K562 (cell line): ENCODE measurements at regions not wholly inside any gene's neighbourhood (a gene's known extent, or its start where the extent isn't known, plus 50 kb on each side); places are given as distances from the start of the nearest gene placed in this dataset.

Experiments
- ARID2 ChIP-seq: fragments of 450-650 bp; IDR thresholded peaks from 2 replicates; pipeline ENCODE4 v1.6.1; 2017; ENCODE audit warnings: antibody characterized with exemption, mild to moderate bottlenecking
- CC2D1A ChIP-seq: fragments of 450-650 bp; IDR thresholded peaks from 2 replicates; pipeline ENCODE4 v1.6.1; 2017; ENCODE audit warnings: mild to moderate bottlenecking
- DIDO1 ChIP-seq: fragments of 450-650 bp; IDR thresholded peaks from 2 replicates; pipeline ENCODE4 v1.6.1; 2016; ENCODE audit warnings: low read depth, missing biosample characterization, missing genetic modification characterization
- DPF2 ChIP-seq: fragments of 450-650 bp; IDR thresholded peaks from 2 replicates; pipeline ENCODE4 v1.6.1; 2016
- E2F3 ChIP-seq: fragments of 250-450 bp; sonication (Bioruptor Pico); IDR thresholded peaks from 2 replicates; pipeline ENCODE4 v1.4.0; 2020; ENCODE audit warnings: mild to moderate bottlenecking
- KLF13 ChIP-seq: fragments of 450-650 bp; IDR thresholded peaks from 2 replicates; pipeline ENCODE4 v1.6.1; 2016; ENCODE audit warnings: missing genetic modification characterization, low read depth, mild to moderate bottlenecking, missing compliant biosample characterization, moderate library complexity, borderline replicate concordance
- MAFF ChIP-seq: IDR thresholded peaks from 2 replicates; pipeline ENCODE4 v1.6.1; 2012; ENCODE audit warnings: low read length, improper control_type of control experiment
- NCOA1 ChIP-seq: fragments of 450-650 bp; IDR thresholded peaks from 2 replicates; pipeline ENCODE4 v1.6.1; 2016; ENCODE audit warnings: low read depth
- PHF21A ChIP-seq: fragments of 450-650 bp; IDR thresholded peaks from 2 replicates; pipeline ENCODE4 v1.6.1; 2017; ENCODE audit warnings: low read depth, borderline replicate concordance
- PYGO2 ChIP-seq: fragments of 450-650 bp; IDR thresholded peaks from 2 replicates; pipeline ENCODE4 v1.6.1; 2016; ENCODE audit warnings: mild to moderate bottlenecking, missing genetic modification characterization, moderate library complexity, missing compliant biosample characterization
- RFX1 ChIP-seq: fragments of 450-650 bp; IDR thresholded peaks from 2 replicates; pipeline ENCODE4 v1.6.1; 2016; ENCODE audit warnings: mild to moderate bottlenecking, moderate library complexity
- SNRNP70 ChIP-seq: fragments of 200-400 bp; formaldehyde crosslinking; optimal IDR thresholded peaks from 2 replicates; pipeline ENCODE3; 2017; ENCODE audit warnings: low read depth, low read length
- SRSF1 ChIP-seq: fragments of 200-400 bp; formaldehyde crosslinking; IDR thresholded peaks from 2 replicates; pipeline ENCODE4 v1.6.1; 2017; ENCODE audit warnings: mild to moderate bottlenecking, low read depth, low read length, moderate library complexity
- ZNF253 ChIP-seq: fragments of 250-450 bp; sonication (Bioruptor Pico); conservative IDR thresholded peaks from 2 replicates; pipeline ENCODE4 v1.6.1; 2021; ENCODE audit warnings: mild to moderate bottlenecking
- ZNF324 ChIP-seq: fragments of 250-450 bp; sonication (Bioruptor Pico); IDR thresholded peaks from 2 replicates; pipeline ENCODE4 v1.4.0; 2020; ENCODE audit warnings: mild to moderate bottlenecking
- TF ChIP-seq, protein P1 (sequence below): fragments of 450-650 bp; IDR thresholded peaks from 2 replicates; pipeline ENCODE4 v1.6.1; 2018; ENCODE audit warnings: mild to moderate bottlenecking, low read depth; ENCODE audit not compliant: partially characterized antibody
- TF ChIP-seq, protein P2 (sequence below): conservative IDR thresholded peaks from 2 replicates; pipeline ENCODE4 v1.6.1; 2011; ENCODE audit warnings: low read depth, mild to moderate bottlenecking, low read length; ENCODE audit not compliant: control insufficient read depth
- TF ChIP-seq, protein P3 (sequence below): fragments of 450-650 bp; IDR thresholded peaks from 2 replicates; pipeline ENCODE4 v1.6.1; 2017; ENCODE audit warnings: mild to moderate bottlenecking, moderate library complexity
- TF ChIP-seq, protein P4 (sequence below): fragments of 250-450 bp; sonication (Bioruptor Pico); IDR thresholded peaks from 2 replicates; pipeline ENCODE4 v1.4.0; 2020; ENCODE audit warnings: mild to moderate bottlenecking, moderate library complexity
- TF ChIP-seq, protein P5 (sequence below): fragments of 250-450 bp; sonication (Bioruptor Pico); IDR thresholded peaks from 2 replicates; pipeline ENCODE4 v1.9.0; 2021; ENCODE audit warnings: mild to moderate bottlenecking, inconsistent platforms

DNA sequence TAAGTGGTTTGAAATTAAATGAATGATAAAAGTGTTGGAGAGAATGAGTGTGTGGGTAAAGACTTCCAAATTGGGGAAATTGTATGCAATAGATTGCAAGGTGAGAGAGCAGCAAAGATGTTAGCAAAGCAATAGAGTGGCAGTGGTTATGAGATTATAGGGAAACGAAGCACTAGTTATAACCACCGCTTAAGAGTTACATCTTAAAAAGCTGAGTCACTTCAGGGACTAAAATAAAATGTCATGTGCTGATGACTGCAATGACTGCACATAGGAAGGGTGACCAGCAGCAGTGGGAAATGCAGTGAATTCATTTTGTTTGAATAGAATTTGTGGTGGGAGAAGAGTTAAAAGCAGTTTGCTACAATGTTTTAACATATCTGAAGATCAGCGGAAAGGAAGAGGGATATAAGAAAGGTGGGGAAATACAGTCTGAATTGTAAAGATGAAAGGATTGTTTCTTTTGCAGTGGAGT lies 127.3 kb downstream of the RAP2B start (continued):
- TF ChIP-seq ZNF324 (CRISPR knock-in tag) (no peak), KLF13 (tag) (no peak), PYGO2 (tag) (no peak), PHF21A (no peak), ARID2 (no peak), MAFF (peak; percentile 91), SNRNP70 (no peak), DPF2 (peak; percentile 85), ZNF253 (CRISPR knock-in tag) (no peak), E2F3 (no peak), NCOA1 (0 out of 2 replicates have a peak, but pooled peaks have one; percentile 35), RFX1 (no peak), CC2D1A (no peak), SRSF1 (no peak), DIDO1 (no peak)
- TF ChIP-seq, protein P1, sequence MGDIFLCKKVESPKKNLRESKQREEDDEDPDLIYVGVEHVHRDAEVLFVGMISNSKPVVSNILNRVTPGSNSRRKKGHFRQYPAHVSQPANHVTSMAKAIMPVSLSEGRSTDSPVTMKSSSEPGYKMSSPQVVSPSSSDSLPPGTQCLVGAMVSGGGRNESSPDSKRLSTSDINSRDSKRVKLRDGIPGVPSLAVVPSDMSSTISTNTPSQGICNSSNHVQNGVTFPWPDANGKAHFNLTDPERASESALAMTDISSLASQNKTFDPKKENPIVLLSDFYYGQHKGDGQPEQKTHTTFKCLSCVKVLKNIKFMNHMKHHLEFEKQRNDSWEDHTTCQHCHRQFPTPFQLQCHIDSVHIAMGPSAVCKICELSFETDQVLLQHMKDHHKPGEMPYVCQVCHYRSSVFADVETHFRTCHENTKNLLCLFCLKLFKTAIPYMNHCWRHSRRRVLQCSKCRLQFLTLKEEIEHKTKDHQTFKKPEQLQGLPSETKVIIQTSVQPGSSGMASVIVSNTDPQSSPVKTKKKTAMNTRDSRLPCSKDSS, result no peak
- TF ChIP-seq, protein P2, sequence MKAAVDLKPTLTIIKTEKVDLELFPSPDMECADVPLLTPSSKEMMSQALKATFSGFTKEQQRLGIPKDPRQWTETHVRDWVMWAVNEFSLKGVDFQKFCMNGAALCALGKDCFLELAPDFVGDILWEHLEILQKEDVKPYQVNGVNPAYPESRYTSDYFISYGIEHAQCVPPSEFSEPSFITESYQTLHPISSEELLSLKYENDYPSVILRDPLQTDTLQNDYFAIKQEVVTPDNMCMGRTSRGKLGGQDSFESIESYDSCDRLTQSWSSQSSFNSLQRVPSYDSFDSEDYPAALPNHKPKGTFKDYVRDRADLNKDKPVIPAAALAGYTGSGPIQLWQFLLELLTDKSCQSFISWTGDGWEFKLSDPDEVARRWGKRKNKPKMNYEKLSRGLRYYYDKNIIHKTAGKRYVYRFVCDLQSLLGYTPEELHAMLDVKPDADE, result no peak
- TF ChIP-seq, protein P3, sequence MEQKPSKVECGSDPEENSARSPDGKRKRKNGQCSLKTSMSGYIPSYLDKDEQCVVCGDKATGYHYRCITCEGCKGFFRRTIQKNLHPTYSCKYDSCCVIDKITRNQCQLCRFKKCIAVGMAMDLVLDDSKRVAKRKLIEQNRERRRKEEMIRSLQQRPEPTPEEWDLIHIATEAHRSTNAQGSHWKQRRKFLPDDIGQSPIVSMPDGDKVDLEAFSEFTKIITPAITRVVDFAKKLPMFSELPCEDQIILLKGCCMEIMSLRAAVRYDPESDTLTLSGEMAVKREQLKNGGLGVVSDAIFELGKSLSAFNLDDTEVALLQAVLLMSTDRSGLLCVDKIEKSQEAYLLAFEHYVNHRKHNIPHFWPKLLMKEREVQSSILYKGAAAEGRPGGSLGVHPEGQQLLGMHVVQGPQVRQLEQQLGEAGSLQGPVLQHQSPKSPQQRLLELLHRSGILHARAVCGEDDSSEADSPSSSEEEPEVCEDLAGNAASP, result no peak
- TF ChIP-seq, protein P4, sequence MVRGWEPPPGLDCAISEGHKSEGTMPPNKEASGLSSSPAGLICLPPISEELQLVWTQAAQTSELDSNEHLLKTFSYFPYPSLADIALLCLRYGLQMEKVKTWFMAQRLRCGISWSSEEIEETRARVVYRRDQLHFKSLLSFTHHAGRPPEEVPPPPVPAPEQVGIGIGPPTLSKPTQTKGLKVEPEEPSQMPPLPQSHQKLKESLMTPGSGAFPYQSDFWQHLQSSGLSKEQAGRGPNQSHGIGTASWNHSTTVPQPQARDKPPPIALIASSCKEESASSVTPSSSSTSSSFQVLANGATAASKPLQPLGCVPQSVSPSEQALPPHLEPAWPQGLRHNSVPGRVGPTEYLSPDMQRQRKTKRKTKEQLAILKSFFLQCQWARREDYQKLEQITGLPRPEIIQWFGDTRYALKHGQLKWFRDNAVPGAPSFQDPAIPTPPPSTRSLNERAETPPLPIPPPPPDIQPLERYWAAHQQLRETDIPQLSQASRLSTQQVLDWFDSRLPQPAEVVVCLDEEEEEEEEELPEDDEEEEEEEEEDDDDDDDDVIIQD, result no peak
- TF ChIP-seq, protein P5, sequence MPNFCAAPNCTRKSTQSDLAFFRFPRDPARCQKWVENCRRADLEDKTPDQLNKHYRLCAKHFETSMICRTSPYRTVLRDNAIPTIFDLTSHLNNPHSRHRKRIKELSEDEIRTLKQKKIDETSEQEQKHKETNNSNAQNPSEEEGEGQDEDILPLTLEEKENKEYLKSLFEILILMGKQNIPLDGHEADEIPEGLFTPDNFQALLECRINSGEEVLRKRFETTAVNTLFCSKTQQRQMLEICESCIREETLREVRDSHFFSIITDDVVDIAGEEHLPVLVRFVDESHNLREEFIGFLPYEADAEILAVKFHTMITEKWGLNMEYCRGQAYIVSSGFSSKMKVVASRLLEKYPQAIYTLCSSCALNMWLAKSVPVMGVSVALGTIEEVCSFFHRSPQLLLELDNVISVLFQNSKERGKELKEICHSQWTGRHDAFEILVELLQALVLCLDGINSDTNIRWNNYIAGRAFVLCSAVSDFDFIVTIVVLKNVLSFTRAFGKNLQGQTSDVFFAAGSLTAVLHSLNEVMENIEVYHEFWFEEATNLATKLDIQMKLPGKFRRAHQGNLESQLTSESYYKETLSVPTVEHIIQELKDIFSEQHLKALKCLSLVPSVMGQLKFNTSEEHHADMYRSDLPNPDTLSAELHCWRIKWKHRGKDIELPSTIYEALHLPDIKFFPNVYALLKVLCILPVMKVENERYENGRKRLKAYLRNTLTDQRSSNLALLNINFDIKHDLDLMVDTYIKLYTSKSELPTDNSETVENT, result no peak
